GM13977 (cell line): ENCODE measurements at regions not wholly inside any gene's neighbourhood (a gene's known extent, or its start where the extent isn't known, plus 50 kb on each side); places are given as distances from the start of the nearest gene placed in this dataset.

Experiments used
- DNase-seq: peaks from one replicate; pipeline ENCODE4 v3.0.0; 2012; ENCODE audit warnings: low spot score
- CTCF ChIP-seq: IDR thresholded peaks from 2 replicates; pipeline ENCODE4 v1.5.1; 2012; ENCODE audit warnings: mild to moderate bottlenecking, control low read depth; ENCODE audit not compliant: insufficient read depth; ENCODE audit errors: extremely low read depth, missing control alignments
- in situ Hi-C: fragments of 300-500 bp; cut with MboI; formaldehyde crosslinking; loops from one replicate; pipeline ENCODE4 v1.12.0; 2022; ENCODE audit warnings: low sequenced_read_pairs, low pct_unique_long_range_greater_than_20kb, mixed read lengths, inconsistent platforms; ENCODE audit not compliant: unreplicated experiment

- in situ Hi-C loops: no loop called here
- DNase-seq: no peak
- TF ChIP-seq CTCF: no peak
Measured at GRCh38 chr2:216274194-216274840, 98.0 kb downstream of the MARCHF4 start.

- DNase-seq: no peak
- TF ChIP-seq CTCF: no peak
- in situ Hi-C loops: no loop called here
Measured at GRCh38 chr2:216261042-216261537, 111.2 kb downstream of the MARCHF4 start.

GRCh38 chr2:216260629-216261028 lies 111.7 kb downstream of the MARCHF4 start:
- TF ChIP-seq CTCF: no peak
- in situ Hi-C loops: no loop called here
- no peak for DNase-seq

GRCh38 chr2:216259081-216259480 lies 113.2 kb downstream of the MARCHF4 start:
- in situ Hi-C loops: no loop called here

GRCh38 chr2:216257089-216257488 lies 115.2 kb downstream of the MARCHF4 start:
- no peak for TF ChIP-seq CTCF
- in situ Hi-C loops: no loop called here
- no peak for DNase-seq

More at GRCh38 chr2:216259081-216259480, 113.2 kb downstream of the MARCHF4 start:
- TF ChIP-seq CTCF: no peak
- no peak for DNase-seq
